Vagina (tissue), 2 donors: ENCODE measurements at regions not wholly inside any gene's neighbourhood (a gene's known extent, or its start where the extent isn't known, plus 50 kb on each side); places are given as distances from the start of the nearest gene placed in this dataset.

ENCODE experiments used
- DNase-seq, 2 donors: peaks; one replicate each; pipeline ENCODE4 v3.0.0-alpha.2; 2017; ENCODE audit errors: extremely low spot score in 2 of 2
- H3K27ac ChIP-seq: fragments of 200-600 bp; sonication (generic); one replicate; pipeline ENCODE4 v1.5.1; 2019
- H3K27me3 ChIP-seq: fragments of 200-600 bp; sonication (generic); one replicate; pipeline ENCODE4 v1.5.1; 2019
- H3K36me3 ChIP-seq, 2 donors: fragments of 200-600 bp; sonication (generic); one replicate each; pipeline ENCODE4 v1.5.1; 2017 to 2019
- H3K4me1 ChIP-seq: fragments of 200-600 bp; sonication (generic); one replicate; pipeline ENCODE4 v1.5.1; 2019
- H3K4me3 ChIP-seq, 2 donors: fragments of 200-600 bp; sonication (generic); 1 replicate in 1 of 2; 2 replicates in 1 of 2; pipeline ENCODE4 v1.5.1; 2016 to 2019
- H3K9me3 ChIP-seq: fragments of 200-600 bp; sonication (generic); one replicate; pipeline ENCODE4 v1.5.1; 2019
- CTCF ChIP-seq, 3 experiments: fragments of 450-650 bp in 2 of 3; fragments of 200-600 bp in 1 of 3; sonication (generic) in 1 of 3; IDR thresholded peaks; one replicate each; pipeline ENCODE4 v1.5.1; 2017 to 2019; ENCODE audit warnings: antibody characterized with exemption in 3 of 3, mild to moderate bottlenecking in 2 of 3, moderate library complexity in 2 of 3
- POLR2A ChIP-seq, 2 donors: fragments of 450-650 bp; IDR thresholded peaks; one replicate each; pipeline ENCODE4 v1.6.1; 2017; ENCODE audit warnings: antibody characterized with exemption in 2 of 2, mild to moderate bottlenecking in 2 of 2, moderate library complexity in 2 of 2
- POLR2AphosphoS5 ChIP-seq, 2 donors: sonication (generic); formaldehyde crosslinking; IDR thresholded peaks; one replicate each; pipeline ENCODE4 v1.9.0; 2017; ENCODE audit warnings: antibody characterized with exemption in 2 of 2, mild to moderate bottlenecking in 2 of 2, low read depth in 1 of 2; ENCODE audit not compliant: insufficient read depth in 1 of 2
- intact Hi-C: fragments of 100-400 bp; cut with DNase I; formaldehyde crosslinking; loops from one replicate; pipeline ENCODE4 v1.15.1; 2023

GRCh38 chr4:24476282-24476681 lies 108.1 kb downstream of the DHX15 start:
- DNase-seq = no peak
- Histone ChIP-seq H3K27ac (no peak overlapping the region), H3K27me3 (no peaks in the 10 kb centered on the region), H3K4me1 (peaks cover 10% of the 10 kb centered on the region), H3K9me3 (no peaks in the 10 kb centered on the region), H3K36me3 (no peaks in the 10 kb centered on the region), H3K4me3 (no peak overlapping the region)
- intact Hi-C loops = loop anchor here (10.0 kb wide), 1 partner anchor 319 kb away; the partner anchor contains the start of gene SOD3
- TF ChIP-seq CTCF (IDR thresholded peaks at IDR 0.05) = no peak
- TF ChIP-seq POLR2AphosphoS5 (IDR thresholded peaks at IDR 0.05; ENCODE audit: insufficient read depth in 1 of 2, low read depth in 1 of 2) = no peak
- TF ChIP-seq POLR2A (IDR thresholded peaks at IDR 0.05) = no peak

- Histone ChIP-seq H3K36me3 (no peaks in the 10 kb centered on the region), H3K4me1 (peaks cover 13% of the 10 kb centered on the region), H3K27ac (no peak overlapping the region), H3K4me3 (no peak overlapping the region), H3K27me3 (no peaks in the 10 kb centered on the region), H3K9me3 (no peaks in the 10 kb centered on the region)
- intact Hi-C loops = loop anchor here (10.0 kb wide), 1 partner anchor 319 kb away; the partner anchor contains the start of gene SOD3
- TF ChIP-seq POLR2AphosphoS5 (IDR thresholded peaks at IDR 0.05; ENCODE audit: insufficient read depth in 1 of 2, low read depth in 1 of 2) (no peak), CTCF (IDR thresholded peaks at IDR 0.05) (no peak), POLR2A (IDR thresholded peaks at IDR 0.05) (no peak)
- DNase-seq = no peak
These were observed 108.6 kb downstream of the DHX15 start for GRCh38 chr4:24475756-24476155.

GRCh38 chr4:24473309-24473721 lies 111.0 kb downstream of the DHX15 start:
- H3K27me3 ChIP-seq = no peaks in the 10 kb centered on the region
- intact Hi-C loops = loop anchor here (10.0 kb wide), 1 partner anchor 321 kb away; the partner anchor contains the start of gene SOD3
- no peaks in the 10 kb centered on the region for H3K9me3 ChIP-seq
- H3K27ac ChIP-seq = peak overlapping the region; percentile 78
- peaks cover 19% of the 10 kb centered on the region for H3K4me1 ChIP-seq
- H3K4me3 ChIP-seq = peak overlapping the region; percentile 48 to 67
- no peaks in the 10 kb centered on the region for H3K36me3 ChIP-seq
- no peak for DNase-seq
- TF ChIP-seq POLR2A (IDR thresholded peaks at IDR 0.05) (no peak), CTCF (IDR thresholded peaks at IDR 0.05) (no peak), POLR2AphosphoS5 (IDR thresholded peaks at IDR 0.05; ENCODE audit: insufficient read depth in 1 of 2, low read depth in 1 of 2) (no peak)

- Histone ChIP-seq H3K36me3 (no peaks in the 10 kb centered on the region), H3K9me3 (no peaks in the 10 kb centered on the region), H3K4me3 (peak overlapping the region; percentile 48 to 67), H3K27ac (peak overlapping the region; percentile 78), H3K27me3 (no peaks in the 10 kb centered on the region), H3K4me1 (peaks cover 19% of the 10 kb centered on the region)
- intact Hi-C loops = loop anchor here (10.0 kb wide), 1 partner anchor 322 kb away; the partner anchor contains the start of gene SOD3
- TF ChIP-seq CTCF (IDR thresholded peaks at IDR 0.05) (peak in 1 of 3 experiments; percentile 55), POLR2AphosphoS5 (IDR thresholded peaks at IDR 0.05; ENCODE audit: insufficient read depth in 1 of 2, low read depth in 1 of 2) (peak in 1 of 2 donors; percentile 66), POLR2A (IDR thresholded peaks at IDR 0.05) (peak in 1 of 2 donors; percentile 13)
- no peak for DNase-seq
These were observed 111.6 kb downstream of the DHX15 start for GRCh38 chr4:24472514-24473308.

- DNase-seq = no peak
- no peaks in the 10 kb centered on the region for H3K36me3 ChIP-seq
- H3K4me3 ChIP-seq = peak overlapping the region; percentile 48 to 67
- TF ChIP-seq CTCF (IDR thresholded peaks at IDR 0.05) = no peak
- no peak for TF ChIP-seq POLR2AphosphoS5 (IDR thresholded peaks at IDR 0.05; ENCODE audit: insufficient read depth in 1 of 2, low read depth in 1 of 2)
- no peak for TF ChIP-seq POLR2A (IDR thresholded peaks at IDR 0.05)
- H3K9me3 ChIP-seq = no peaks in the 10 kb centered on the region
- no peaks in the 10 kb centered on the region for H3K27me3 ChIP-seq
- H3K27ac ChIP-seq = peak overlapping the region; percentile 78
- intact Hi-C loops = loop anchor here (10.0 kb wide), 1 partner anchor 323 kb away; the partner anchor contains the start of gene SOD3
- peaks cover 19% of the 10 kb centered on the region for H3K4me1 ChIP-seq
These were observed 112.2 kb downstream of the DHX15 start for GRCh38 chr4:24472161-24472510.
